Cardiac fibroblast (primary cell): ENCODE measurements at regions not wholly inside any gene's neighbourhood (a gene's known extent, or its start where the extent isn't known, plus 50 kb on each side); places are given as distances from the start of the nearest gene placed in this dataset.

ENCODE experiments used
- DNase-seq, 2 donors: peaks; one replicate each; pipeline versions ENCODE4 v3.0.0 to v3.0.0-alpha.2; 2010; ENCODE audit warnings: low read depth in 2 of 2
- H3K4me3 ChIP-seq, 2 donors: replicated peaks in 1 of 2; 1 replicate in 1 of 2; 2 replicates in 1 of 2; pipeline ENCODE4 v1.5.1; 2011; ENCODE audit warnings: low read depth in 2 of 2, low read length in 2 of 2, mild to moderate bottlenecking in 2 of 2, moderate library complexity in 1 of 2
- TF ChIP-seq, protein P1 (sequence below): IDR thresholded peaks from one replicate; pipeline ENCODE4 v1.5.1; 2011; ENCODE audit warnings: low read depth, mild to moderate bottlenecking, low read length, inconsistent platforms

DNA sequence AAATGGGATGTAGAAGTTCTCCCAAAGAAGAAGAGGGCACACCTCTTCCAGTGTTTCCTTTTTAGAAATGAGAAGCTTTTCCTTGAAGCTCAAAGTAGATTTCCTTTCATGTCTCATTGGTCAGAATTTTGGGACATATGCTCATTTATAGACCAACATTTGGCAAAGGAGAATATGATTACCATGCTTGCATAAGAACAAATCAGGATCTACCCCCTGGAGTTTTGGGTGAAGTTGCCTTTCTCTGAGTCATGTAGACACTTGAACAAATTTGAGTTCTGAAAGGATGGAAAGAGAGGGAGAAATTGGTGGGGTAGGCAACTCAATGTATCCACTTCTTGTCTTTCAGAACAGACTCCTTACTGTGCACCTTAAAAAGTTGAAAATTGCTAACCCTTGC is 409.0 kb downstream of the SLC4A3 start:
- TF ChIP-seq, protein P1, sequence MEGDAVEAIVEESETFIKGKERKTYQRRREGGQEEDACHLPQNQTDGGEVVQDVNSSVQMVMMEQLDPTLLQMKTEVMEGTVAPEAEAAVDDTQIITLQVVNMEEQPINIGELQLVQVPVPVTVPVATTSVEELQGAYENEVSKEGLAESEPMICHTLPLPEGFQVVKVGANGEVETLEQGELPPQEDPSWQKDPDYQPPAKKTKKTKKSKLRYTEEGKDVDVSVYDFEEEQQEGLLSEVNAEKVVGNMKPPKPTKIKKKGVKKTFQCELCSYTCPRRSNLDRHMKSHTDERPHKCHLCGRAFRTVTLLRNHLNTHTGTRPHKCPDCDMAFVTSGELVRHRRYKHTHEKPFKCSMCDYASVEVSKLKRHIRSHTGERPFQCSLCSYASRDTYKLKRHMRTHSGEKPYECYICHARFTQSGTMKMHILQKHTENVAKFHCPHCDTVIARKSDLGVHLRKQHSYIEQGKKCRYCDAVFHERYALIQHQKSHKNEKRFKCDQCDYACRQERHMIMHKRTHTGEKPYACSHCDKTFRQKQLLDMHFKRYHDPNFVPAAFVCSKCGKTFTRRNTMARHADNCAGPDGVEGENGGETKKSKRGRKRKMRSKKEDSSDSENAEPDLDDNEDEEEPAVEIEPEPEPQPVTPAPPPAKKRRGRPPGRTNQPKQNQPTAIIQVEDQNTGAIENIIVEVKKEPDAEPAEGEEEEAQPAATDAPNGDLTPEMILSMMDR, result no peak
- DNase-seq, result peak in 1 of 2 donors; percentile 18
- no peak overlapping the region for H3K4me3 ChIP-seq

DNA sequence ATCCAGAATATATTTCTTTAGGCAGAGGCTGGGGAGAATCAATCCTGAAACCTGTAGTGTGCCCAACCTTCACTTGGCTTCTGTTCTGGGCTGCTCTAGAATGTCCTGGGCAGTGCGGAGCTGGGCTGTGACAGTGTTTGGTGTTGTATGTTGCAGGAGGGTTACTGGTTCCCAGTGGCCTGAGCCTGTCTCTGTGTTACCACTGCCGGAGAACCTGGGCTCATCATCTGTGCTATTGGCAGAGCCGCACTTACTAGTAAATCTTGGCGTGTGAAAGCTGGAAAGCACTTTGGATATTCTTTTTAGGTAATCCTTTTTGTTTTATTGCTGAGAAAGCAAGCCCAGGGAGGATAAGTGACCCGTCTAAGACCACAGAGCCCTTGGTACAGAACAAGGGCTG is 412.9 kb downstream of the SLC4A3 start:
- TF ChIP-seq, protein P1, result no peak
- H3K4me3 ChIP-seq, result no peak overlapping the region
- DNase-seq, result no peak

DNA sequence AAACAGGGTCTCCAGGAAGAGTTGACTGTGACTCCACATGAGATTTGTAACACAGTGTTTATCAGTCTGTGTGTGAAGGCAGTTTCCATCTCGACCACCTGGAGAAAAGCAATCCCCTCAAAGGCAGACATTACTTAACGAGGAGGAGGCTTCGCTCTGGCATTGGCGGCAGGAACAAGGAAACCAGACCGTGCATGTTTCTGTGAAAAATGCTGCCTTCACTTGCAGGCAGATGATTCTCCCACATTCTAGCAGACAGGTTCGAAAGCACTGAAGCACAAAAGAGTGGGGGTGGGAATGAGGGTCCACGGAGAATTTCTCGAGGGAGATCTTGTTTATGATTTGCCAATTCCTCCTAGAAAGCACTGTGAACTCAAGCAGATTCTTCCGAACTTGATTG is 414.0 kb downstream of the SLC4A3 start:
- H3K4me3 ChIP-seq, result no peak overlapping the region
- TF ChIP-seq, protein P1, result no peak
- DNase-seq, result no peak

DNA sequence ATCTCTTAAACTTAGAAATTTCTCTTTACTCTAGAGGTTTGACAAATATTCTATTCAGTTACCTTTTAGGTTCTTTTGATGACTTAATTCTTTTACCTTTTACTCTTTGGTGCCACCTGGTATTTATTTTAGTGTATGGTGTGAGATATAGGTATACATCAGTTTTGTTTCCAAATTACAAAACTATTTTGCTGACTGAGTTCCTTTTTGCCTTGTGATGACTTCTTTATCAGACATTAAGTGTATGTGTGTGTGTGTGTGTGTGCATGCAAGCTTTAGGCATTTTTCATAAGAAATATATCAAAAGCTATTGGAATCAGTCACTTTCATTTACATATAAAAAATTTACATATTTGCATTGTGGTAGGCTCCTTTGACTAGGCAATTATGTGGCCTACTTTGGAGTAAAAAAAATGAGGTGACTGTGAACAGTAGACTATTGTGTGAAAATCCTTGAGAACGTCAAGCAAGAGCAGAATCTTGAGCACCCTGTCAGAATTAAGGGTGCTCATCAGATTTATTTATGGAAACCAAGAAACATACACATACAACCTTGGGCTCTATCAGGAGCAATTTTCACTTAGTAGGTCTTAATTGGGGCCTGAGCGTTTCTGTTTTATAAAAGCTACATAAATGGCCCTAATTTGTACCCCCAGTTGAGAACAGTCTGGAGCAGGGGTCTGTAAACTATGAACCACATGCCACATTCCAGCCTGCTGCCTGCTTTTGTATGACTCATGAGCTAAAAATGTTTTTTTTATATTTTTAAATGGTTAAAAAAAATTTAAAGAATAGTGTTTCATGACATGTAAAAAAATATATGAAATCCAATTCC is 415.9 kb downstream of the SLC4A3 start:
- no peak overlapping the region for H3K4me3 ChIP-seq
- peak; percentile 45 to 46 for DNase-seq
- TF ChIP-seq, protein P1, result no peak

DNA sequence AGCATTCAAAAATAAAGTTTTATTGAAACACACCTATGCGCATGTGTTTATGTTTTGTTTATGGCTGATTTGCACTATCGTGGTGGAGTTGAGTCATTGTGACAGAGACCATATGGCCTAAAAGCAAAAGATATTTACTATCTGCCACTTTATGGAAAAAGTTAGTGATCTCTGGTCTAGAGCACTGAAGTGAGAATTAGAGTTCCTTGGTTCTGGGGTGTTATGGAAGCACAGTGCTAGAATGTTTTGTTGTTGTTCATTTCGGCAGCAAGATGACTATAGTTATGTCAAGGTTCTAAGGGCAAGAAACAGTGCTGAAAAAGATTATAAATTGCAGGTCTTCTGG is 416.5 kb downstream of the SLC4A3 start:
- no peak for DNase-seq
- H3K4me3 ChIP-seq, result no peak overlapping the region
- TF ChIP-seq, protein P1, result no peak

DNA sequence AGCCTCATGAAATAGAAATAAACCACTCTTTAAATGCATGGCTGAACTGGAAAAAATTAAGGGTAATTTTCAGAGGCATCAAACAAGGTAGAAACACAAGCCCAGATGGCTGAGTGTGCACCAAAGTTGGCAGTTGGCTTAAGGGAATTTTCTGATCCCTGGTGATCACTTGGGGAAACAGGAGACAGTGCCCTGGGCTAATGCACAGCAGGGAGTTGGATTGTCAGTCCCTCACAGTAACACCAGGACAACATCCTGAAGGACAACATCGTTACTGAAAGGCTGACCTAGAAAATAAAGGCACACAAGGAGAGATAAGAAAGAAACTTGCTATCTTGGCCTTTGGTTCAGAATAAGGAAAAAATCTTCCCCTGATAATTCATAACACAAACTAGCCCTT is 417.0 kb downstream of the SLC4A3 start:
- TF ChIP-seq, protein P1, result no peak
- no peak overlapping the region for H3K4me3 ChIP-seq
- DNase-seq, result no peak

DNA sequence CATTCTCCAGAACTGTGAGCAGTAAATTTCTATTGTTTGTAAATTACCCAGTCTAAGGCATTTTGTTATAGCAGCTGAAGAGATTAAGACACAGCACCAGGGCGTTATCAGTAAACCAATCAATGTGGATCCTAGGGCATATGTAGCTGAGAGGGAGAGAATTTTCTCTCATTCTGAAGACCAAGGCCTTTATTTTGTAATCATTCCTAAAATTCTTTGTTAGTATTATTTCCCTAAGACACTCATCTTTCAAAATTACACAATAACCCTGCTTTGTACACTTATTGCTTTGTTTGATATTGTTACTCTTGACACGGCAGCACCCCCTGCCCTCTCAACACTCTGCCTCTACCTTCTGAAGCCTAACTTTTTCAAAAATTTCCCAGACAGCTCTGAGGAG is 419.1 kb downstream of the SLC4A3 start:
- DNase-seq, result no peak
- TF ChIP-seq, protein P1, result no peak

More for the DNA sequence above, 419.1 kb downstream of the SLC4A3 start:
- H3K4me3 ChIP-seq, result no peak overlapping the region
